ENCODE measurements at regions not wholly inside any gene's neighbourhood (a gene's known extent, or its start where the extent isn't known, plus 50 kb on each side); places are given as distances from the start of the nearest gene placed in this dataset.

DNA sequence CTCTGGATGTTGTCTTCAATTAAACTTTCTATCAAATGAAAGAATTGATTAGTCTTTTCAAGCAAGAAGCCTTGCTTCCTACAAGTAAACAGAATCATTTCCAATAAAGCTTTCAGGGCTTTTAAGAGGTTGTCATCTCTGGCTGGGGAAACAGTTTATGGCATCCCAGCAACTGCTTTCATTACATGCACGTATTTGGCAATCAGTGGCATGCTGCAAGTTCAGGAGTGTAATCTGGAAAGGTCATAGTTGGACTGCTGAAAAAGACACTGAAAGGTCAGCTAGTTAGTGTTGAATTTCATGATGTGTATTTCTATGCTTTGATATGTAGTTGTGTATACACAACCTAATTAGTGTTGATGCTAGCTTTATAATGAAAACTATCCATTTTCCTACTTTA lies 332.9 kb downstream of the DSC3 start:
- TF ChIP-seq GATA2 (IDR thresholded peaks at IDR 0.05; ENCODE audit: low read depth, low read length) (no peak), GATA3 (IDR thresholded peaks at IDR 0.05; ENCODE audit: low read depth, low read length) (no peak)

All from SH-SY5Y (cell line).